ENCODE measurements at regions not wholly inside any gene's neighbourhood (a gene's known extent, or its start where the extent isn't known, plus 50 kb on each side); places are given as distances from the start of the nearest gene placed in this dataset.
A peak's percentile ranks its signal among the peaks of the same experiment; 100 is the strongest.

- no peak for FAIRE-seq
Observed at GRCh38 chr9:14393418-14393817, 79.5 kb upstream of the NFIB start.

GRCh38 chr9:14391620-14392019 is 77.7 kb upstream of the NFIB start:
- no peak for FAIRE-seq

- FAIRE-seq: no peak
Observed at GRCh38 chr9:14389657-14390056, 75.7 kb upstream of the NFIB start.

- no peak for FAIRE-seq
Observed at GRCh38 chr9:14389146-14389545, 75.2 kb upstream of the NFIB start.

GRCh38 chr9:14383773-14384172 is 69.8 kb upstream of the NFIB start:
- FAIRE-seq: no peak

- no peak for FAIRE-seq
Observed at GRCh38 chr9:14383294-14383693, 69.4 kb upstream of the NFIB start.

GRCh38 chr9:14380061-14380836 is 66.3 kb upstream of the NFIB start:
- no peak for FAIRE-seq

GRCh38 chr9:14379280-14379679 is 65.3 kb upstream of the NFIB start:
- FAIRE-seq: no peak

- no peak for FAIRE-seq
Observed at GRCh38 chr9:14373706-14374105, 59.8 kb upstream of the NFIB start.

GRCh38 chr9:14373336-14373666 is 59.4 kb upstream of the NFIB start:
- FAIRE-seq: no peak

GRCh38 chr9:14372437-14373335 is 58.7 kb upstream of the NFIB start:
- FAIRE-seq: no peak

- FAIRE-seq: no peak
Observed at GRCh38 chr9:14369011-14369410, 55.1 kb upstream of the NFIB start.

- peak; percentile 39 for FAIRE-seq
Observed at GRCh38 chr9:14366076-14366475, 52.1 kb upstream of the NFIB start.

GRCh38 chr9:14365670-14366069 is 51.7 kb upstream of the NFIB start:
- no peak for FAIRE-seq
